Ovary (tissue), 3 donors: ENCODE measurements at regions not wholly inside any gene's neighbourhood (a gene's known extent, or its start where the extent isn't known, plus 50 kb on each side); places are given as distances from the start of the nearest gene placed in this dataset.

Experiments used
- EP300 ChIP-seq: sonication (generic); formaldehyde crosslinking; IDR thresholded peaks from one replicate; pipeline ENCODE4 v1.6.1; 2017; ENCODE audit warnings: antibody characterized with exemption
- POLR2A ChIP-seq: fragments of 450-650 bp; IDR thresholded peaks from one replicate; pipeline ENCODE4 v1.6.1; 2017; ENCODE audit warnings: antibody characterized with exemption, mild to moderate bottlenecking, moderate library complexity
- TF ChIP-seq, protein P1 (sequence below), 3 donors: fragments of 450-650 bp in 2 of 3; fragments of 200-600 bp in 1 of 3; IDR thresholded peaks; one replicate each; pipeline versions ENCODE4 v1.5.1 to v1.8.0; 2016 to 2022; ENCODE audit warnings: antibody characterized with exemption in 3 of 3, mild to moderate bottlenecking in 1 of 3
- donor health status: DM: no; HTN: no; CAD: no.

DNA sequence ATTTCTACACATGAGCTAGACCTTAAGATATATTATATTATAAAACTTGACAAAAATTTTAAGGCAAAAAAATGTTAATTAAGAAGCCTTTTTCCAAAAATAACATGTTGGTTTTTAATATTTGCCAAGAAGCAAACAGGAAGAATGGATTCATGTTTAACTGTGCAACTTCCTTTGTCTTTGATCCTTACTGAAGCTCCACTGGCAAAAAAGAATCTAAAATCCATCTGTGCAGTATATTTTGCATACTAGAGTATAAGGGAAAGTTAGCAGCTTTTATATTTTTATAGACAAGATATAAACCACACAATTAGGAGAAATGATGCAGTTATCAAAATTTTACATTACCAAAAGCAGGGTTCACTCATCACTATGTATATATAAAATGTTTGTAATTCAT, 76.9 kb upstream of the RGS18 start:
- TF ChIP-seq, protein P1, sequence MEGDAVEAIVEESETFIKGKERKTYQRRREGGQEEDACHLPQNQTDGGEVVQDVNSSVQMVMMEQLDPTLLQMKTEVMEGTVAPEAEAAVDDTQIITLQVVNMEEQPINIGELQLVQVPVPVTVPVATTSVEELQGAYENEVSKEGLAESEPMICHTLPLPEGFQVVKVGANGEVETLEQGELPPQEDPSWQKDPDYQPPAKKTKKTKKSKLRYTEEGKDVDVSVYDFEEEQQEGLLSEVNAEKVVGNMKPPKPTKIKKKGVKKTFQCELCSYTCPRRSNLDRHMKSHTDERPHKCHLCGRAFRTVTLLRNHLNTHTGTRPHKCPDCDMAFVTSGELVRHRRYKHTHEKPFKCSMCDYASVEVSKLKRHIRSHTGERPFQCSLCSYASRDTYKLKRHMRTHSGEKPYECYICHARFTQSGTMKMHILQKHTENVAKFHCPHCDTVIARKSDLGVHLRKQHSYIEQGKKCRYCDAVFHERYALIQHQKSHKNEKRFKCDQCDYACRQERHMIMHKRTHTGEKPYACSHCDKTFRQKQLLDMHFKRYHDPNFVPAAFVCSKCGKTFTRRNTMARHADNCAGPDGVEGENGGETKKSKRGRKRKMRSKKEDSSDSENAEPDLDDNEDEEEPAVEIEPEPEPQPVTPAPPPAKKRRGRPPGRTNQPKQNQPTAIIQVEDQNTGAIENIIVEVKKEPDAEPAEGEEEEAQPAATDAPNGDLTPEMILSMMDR (IDR thresholded peaks at IDR 0.05) = no peak
- no peak for TF ChIP-seq POLR2A
- TF ChIP-seq EP300 = no peak
